ENCODE measurements at regions not wholly inside any gene's neighbourhood (a gene's known extent, or its start where the extent isn't known, plus 50 kb on each side); places are given as distances from the start of the nearest gene placed in this dataset.
"Not testable (repeated sequence)": the region's sequence is repeated elsewhere in the genome, so short reads cannot be mapped to it uniquely, and the experiment has no call there.

DNA sequence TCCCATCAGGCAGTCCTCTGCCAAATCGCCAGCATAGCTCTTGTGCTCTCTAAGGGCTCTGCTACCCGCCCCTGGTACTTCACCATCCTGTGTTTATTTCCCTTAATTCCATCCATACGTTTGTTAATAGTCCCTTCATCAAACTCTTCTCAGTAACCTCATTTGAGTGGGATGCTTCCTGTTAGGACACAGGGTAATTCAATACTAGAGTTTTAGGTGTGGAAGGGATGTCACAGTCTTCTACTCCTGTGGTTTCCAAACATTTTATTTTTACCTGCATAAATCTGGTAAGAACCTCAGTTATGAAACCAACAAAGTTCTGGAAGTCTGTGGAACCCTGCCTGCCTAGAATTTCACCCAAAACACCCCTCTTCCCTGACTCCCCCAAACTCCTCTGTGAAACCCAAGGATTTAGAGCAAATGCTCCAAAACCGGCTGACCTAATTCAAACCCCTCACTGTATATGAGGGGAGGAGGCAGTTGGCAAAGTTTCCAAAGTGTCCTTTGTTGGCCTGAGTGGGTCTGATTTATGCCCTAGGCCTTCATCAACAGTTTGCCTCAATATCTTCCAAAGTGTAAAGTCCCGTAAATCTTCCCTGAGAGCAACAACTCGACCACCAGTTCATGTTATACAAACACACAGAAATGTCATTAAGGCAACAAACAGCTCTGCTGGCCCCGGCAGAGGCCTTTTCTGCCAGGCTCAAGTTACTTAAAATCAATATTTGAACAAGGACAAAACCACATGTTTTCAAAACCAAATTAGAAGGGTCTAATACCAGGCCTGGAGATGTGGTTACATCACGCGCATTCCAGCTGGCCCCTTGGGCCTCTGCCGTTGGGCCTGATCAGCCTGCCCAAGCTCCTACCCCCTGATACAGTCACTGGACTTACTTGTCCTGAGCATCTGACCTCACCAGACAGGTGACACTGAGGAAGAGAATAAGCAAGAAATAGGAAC, 82.4 kb upstream of the FGGY start:
- no peak for ATAC-seq
- Mint-ChIP-seq H3K27ac (peak overlapping the region in 1 of 2 donors; percentile 12), H3K36me3 (peaks cover 0 to 14% of the 10 kb centered on the region in 2 donors), H3K9me3 (peaks cover 1 to 42% of the 10 kb centered on the region in 2 donors)
- DNase-seq (ENCODE audit: low spot score in 2 of 2) = no peak

GRCh38 chr1:59215766-59216291, 81.1 kb upstream of the FGGY start:
- ATAC-seq = no peak
- Mint-ChIP-seq H3K27ac (peak overlapping the region in 1 of 2 donors; percentile 19), H3K36me3 (peaks cover 0 to 14% of the 10 kb centered on the region in 2 donors), H3K9me3 (peaks cover 0 to 35% of the 10 kb centered on the region in 2 donors)
- no peak for DNase-seq (ENCODE audit: low spot score in 2 of 2)

- not testable (repeated sequence) for H3K27ac Mint-ChIP-seq; ATAC-seq; DNase-seq (ENCODE audit: low spot score in 2 of 2); H3K36me3 Mint-ChIP-seq
- peaks cover 0 to 24% of the 10 kb centered on the region in 2 donors for H3K9me3 Mint-ChIP-seq
These were observed 79.5 kb upstream of the FGGY start for GRCh38 chr1:59217439-59217838.

GRCh38 chr1:59218521-59219236, 78.2 kb upstream of the FGGY start:
- peaks cover 0 to 24% of the 10 kb centered on the region in 2 donors for H3K9me3 Mint-ChIP-seq
- peaks cover 0 to 8% of the 10 kb centered on the region in 2 donors for H3K36me3 Mint-ChIP-seq
- H3K27ac Mint-ChIP-seq = no peak overlapping the region

DNA sequence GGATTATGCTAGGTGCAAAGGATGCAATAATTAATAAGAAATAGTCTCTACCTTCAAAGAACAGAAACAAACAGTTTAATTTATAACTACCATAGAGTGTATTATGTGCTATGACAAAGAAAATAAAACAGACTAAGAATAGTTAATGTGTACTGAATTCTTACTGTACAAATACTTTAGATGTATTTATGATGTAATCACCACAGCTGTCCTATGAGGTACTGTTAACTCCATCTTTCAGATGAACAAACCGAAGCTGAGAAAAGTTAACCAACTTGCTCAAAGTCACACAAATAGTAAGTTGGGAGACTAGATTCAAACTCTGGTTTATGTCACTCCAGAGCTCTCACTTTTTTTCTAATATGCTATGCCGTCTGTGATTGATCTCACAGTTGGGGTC, 77.0 kb upstream of the FGGY start:
- no peak for ATAC-seq
- Mint-ChIP-seq H3K36me3 (peaks cover 0 to 8% of the 10 kb centered on the region in 2 donors), H3K27ac (no peak overlapping the region), H3K9me3 (peaks cover 0 to 24% of the 10 kb centered on the region in 2 donors)
- DNase-seq (ENCODE audit: low spot score in 2 of 2) = no peak

More at GRCh38 chr1:59218521-59219236, 78.2 kb upstream of the FGGY start:
- ATAC-seq (no peak), DNase-seq (ENCODE audit: low spot score in 2 of 2) (no peak)

- Mint-ChIP-seq H3K9me3 (peaks cover 0 to 24% of the 10 kb centered on the region in 2 donors), H3K36me3 (peaks cover 0 to 8% of the 10 kb centered on the region in 2 donors), H3K27ac (peak overlapping the region in 1 of 2 donors; percentile 3)
- ATAC-seq (no peak), DNase-seq (ENCODE audit: low spot score in 2 of 2) (no peak)
These were observed 76.5 kb upstream of the FGGY start for GRCh38 chr1:59220356-59220755.

GRCh38 chr1:59223198-59223597, 73.7 kb upstream of the FGGY start:
- DNase-seq (ENCODE audit: low spot score in 2 of 2) (no peak), ATAC-seq (no peak)
- Mint-ChIP-seq H3K27ac (no peak overlapping the region), H3K36me3 (no peaks in the 10 kb centered on the region), H3K9me3 (peaks cover 0 to 9% of the 10 kb centered on the region in 2 donors)

DNA sequence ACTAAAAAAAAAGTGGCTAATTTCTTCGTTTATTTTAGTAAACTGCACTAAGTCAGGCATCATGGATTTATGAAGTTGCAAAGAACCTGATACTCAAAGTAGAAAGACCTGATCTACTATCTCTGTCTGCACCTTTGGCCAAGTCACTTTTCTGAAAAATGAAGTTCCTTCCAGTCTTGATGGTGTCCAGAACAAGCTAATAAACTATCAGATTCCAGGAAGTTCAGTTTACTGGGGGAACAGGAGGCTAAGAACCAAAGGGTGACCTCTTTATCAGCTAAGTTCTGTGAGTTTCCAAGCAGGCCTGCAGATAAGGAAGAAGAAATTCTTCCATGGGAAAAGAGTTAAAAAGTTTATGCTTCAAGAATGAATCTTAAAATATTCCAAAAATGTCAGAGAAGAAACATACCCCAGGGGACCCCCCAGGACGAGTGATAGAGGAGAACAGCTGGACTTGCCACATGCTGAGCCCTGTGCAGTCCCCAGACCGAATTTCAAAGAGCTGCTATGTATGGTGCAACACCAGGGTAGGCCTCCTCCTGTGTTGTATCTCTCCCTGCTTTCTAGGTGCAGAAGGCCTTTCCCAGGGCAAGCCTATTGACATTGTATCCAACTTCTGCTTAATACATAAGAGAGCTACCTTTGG, 72.8 kb upstream of the FGGY start:
- DNase-seq (ENCODE audit: low spot score in 2 of 2) = no peak
- H3K36me3 Mint-ChIP-seq = no peaks in the 10 kb centered on the region
- no peak for ATAC-seq
- no peak overlapping the region for H3K27ac Mint-ChIP-seq
- peaks cover 0 to 6% of the 10 kb centered on the region in 2 donors for H3K9me3 Mint-ChIP-seq

DNA sequence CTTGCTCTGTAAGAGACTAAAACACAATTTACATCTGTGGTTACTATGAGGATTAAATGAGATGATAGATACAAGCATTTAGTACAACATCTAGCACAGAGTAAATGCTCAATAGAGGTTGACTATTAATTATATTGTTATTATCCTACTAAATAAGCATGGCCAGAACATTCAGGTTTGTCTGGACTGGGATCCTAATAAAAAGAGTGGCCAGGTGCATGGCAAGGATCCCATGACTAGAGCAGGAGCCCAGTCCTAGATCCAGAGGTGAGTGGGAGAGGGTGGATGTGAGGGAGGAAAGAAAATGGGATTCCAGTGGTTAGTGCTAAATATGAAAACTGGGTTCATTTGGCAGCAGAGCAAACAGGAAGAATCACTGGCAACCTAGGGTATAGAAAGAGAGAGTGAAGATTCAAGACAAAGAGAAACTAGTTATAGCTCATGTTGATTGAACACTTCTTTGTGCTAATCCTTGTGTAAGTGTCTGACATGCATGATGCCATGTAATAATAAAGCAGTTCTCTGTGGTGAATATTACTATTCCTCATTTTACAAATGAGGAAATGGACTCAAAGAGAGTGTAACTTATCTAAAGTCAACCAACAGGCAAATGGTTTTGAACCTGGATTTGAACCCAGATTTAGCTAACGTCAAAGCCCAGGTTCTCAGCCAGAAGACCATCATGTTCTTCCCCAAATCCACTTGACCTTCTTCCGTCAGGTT, 71.1 kb upstream of the FGGY start:
- H3K27ac Mint-ChIP-seq = peak overlapping the region in 1 of 2 donors; percentile 2

DNA sequence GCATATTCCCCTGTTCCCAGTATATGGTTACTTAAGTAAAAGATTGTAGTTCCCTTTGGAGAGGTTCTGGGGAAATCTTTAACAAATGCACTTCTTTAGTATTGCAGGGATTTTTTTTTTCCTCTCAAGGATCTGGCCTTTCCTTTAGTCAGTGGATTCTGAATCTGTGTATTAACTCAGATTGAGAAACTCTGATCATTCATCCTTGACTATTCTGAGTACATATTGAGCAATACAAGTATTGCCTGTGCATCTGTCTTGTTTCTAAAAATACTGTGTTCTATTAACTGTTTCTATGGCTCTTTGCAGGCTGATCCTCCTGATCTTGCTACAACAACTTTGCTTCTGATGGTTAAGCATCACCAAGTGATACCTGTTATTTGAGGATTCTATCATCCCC, 67.8 kb upstream of the FGGY start:
- ATAC-seq (no peak), DNase-seq (ENCODE audit: low spot score in 2 of 2) (no peak)
- no peaks in the 10 kb centered on the region for H3K36me3 Mint-ChIP-seq
- no peak overlapping the region for H3K27ac Mint-ChIP-seq
- peaks cover 0 to 4% of the 10 kb centered on the region in 2 donors for H3K9me3 Mint-ChIP-seq

More for the DNA sequence above, 71.1 kb upstream of the FGGY start:
- DNase-seq (ENCODE audit: low spot score in 2 of 2) (no peak), ATAC-seq (no peak)
- no peaks in the 10 kb centered on the region for H3K36me3 Mint-ChIP-seq
- peaks cover 0 to 4% of the 10 kb centered on the region in 2 donors for H3K9me3 Mint-ChIP-seq

DNA sequence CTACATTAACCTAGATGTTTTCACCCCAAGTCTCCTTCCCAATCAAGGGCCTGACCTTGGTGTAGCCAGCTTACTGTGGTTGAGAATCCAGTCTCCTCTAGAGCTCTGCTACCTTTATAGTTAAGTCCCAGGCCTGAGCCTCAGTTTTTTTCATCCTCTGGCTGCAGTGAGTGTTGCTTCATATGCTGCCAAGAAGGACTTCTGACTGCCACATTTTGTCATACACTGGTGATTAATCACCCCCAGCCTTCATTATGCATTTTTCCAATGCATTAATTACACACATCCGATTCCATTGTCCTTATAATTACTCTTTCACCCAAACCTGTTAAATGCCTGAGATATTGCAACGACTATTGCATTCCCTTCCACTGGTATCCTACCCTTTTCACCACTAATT, 66.3 kb upstream of the FGGY start:
- peaks cover 0 to 4% of the 10 kb centered on the region in 2 donors for H3K9me3 Mint-ChIP-seq
- DNase-seq (ENCODE audit: low spot score in 2 of 2) (no peak), ATAC-seq (no peak)
- no peaks in the 10 kb centered on the region for H3K36me3 Mint-ChIP-seq
- H3K27ac Mint-ChIP-seq = no peak overlapping the region

DNA sequence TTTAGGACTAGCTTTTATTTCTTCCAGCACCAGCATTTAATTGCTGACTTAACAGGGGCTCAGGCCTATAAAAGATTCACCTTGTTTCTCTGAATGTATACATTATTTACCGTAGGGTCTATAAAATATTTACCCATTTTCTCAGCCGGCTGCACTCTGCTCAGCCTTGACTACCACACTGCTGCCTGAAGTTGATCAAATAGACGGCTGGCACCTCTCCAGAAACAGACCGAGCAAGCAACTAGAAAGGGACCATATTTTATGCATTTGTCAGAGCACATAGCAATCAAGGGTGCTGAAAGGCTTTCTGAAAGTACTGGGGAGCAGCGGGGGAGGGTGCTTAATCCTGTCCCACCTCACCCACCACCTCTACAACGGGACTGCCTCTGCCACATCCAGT, 64.7 kb upstream of the FGGY start:
- Mint-ChIP-seq H3K9me3 (peaks cover 0 to under 1% of the 10 kb centered on the region in 2 donors), H3K27ac (no peak overlapping the region), H3K36me3 (no peaks in the 10 kb centered on the region)
- DNase-seq (ENCODE audit: low spot score in 2 of 2) = no peak
- no peak for ATAC-seq

DNA sequence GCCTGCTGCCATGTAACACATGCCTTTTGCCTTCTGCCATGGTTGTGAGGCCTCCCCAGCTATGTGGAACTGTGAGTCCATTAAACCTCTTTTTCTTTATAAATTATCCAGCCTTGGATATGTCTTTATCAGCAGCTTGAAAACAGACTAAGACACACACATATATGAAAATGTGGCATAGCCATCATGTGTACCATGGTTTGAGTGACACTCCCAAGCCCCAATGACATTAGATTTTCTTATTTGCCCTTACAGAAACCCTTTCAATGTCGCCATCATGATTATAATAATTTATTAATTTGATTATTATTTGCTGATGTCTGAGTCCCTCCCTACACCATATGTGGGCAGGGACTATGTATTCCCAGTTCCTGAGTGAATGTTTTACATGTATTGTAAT, 63.5 kb upstream of the FGGY start:
- H3K9me3 Mint-ChIP-seq = no peaks in the 10 kb centered on the region
- ATAC-seq (no peak), DNase-seq (ENCODE audit: low spot score in 2 of 2) (no peak)
- H3K27ac Mint-ChIP-seq = no peak overlapping the region
- no peaks in the 10 kb centered on the region for H3K36me3 Mint-ChIP-seq

GRCh38 chr1:59236721-59237545, 60.0 kb upstream of the FGGY start:
- H3K27ac Mint-ChIP-seq = no peak overlapping the region
- H3K36me3 Mint-ChIP-seq = no peaks in the 10 kb centered on the region
- DNase-seq (ENCODE audit: low spot score in 2 of 2) (no peak), ATAC-seq (no peak)
- no peaks in the 10 kb centered on the region for H3K9me3 Mint-ChIP-seq

- no peaks in the 10 kb centered on the region for H3K36me3 Mint-ChIP-seq
- DNase-seq (ENCODE audit: low spot score in 2 of 2) = no peak
- no peak overlapping the region for H3K27ac Mint-ChIP-seq
- ATAC-seq = no peak
- no peaks in the 10 kb centered on the region for H3K9me3 Mint-ChIP-seq
These were observed 59.0 kb upstream of the FGGY start for GRCh38 chr1:59237900-59238299.
